ENCODE measurements at regions not wholly inside any gene's neighbourhood (a gene's known extent, or its start where the extent isn't known, plus 50 kb on each side); places are given as distances from the start of the nearest gene placed in this dataset.

GRCh38 chr7:81616951-81617350 lies 152.9 kb downstream of the HGF start:
- DNase-seq = no peak
- Histone ChIP-seq H3K9me3 (ENCODE audit: control extremely low read depth in 1 of 3, control insufficient read depth in 2 of 3, insufficient read depth in 1 of 3, low read length in 2 of 3) (no peaks in the 10 kb centered on the region), H3K36me3 (replicated peaks in 1 of 2; ENCODE audit: control extremely low read depth in 1 of 2, control insufficient read depth in 1 of 2, extremely low read depth in 1 of 2, insufficient read depth in 2 of 2, low read length in 1 of 2) (no peaks in the 10 kb centered on the region), H3K27ac (ENCODE audit: low read length in 2 of 2) (no peak overlapping the region), H3K79me2 (ENCODE audit: control insufficient read depth, insufficient read depth, low read length) (no peaks in the 10 kb centered on the region), H3K4me2 (replicated peaks; ENCODE audit: low read depth, low read length, poor library complexity, severe bottlenecking) (no peak overlapping the region), H3K27me3 (replicated peaks in 1 of 4; ENCODE audit: control extremely low read depth in 1 of 4, control insufficient read depth in 3 of 4, insufficient read depth in 4 of 4, low read length in 3 of 4) (no peaks in the 10 kb centered on the region), H3K9ac (ENCODE audit: low read length) (no peak overlapping the region), H4K20me1 (ENCODE audit: control insufficient read depth, insufficient read depth, low read length, poor library complexity, severe bottlenecking) (no peaks in the 10 kb centered on the region), H2AFZ (ENCODE audit: insufficient read depth, low read depth, low read length, poor library complexity, severe bottlenecking) (no peak overlapping the region), H3K4me1 (ENCODE audit: control insufficient read depth in 2 of 2, insufficient read depth in 2 of 2, low read length in 2 of 2) (no peaks in the 10 kb centered on the region), H3K4me3 (ENCODE audit: control extremely low read depth in 1 of 5, extremely low read depth in 1 of 5, insufficient read depth in 1 of 5, low read depth in 2 of 5, low read length in 4 of 5) (no peak overlapping the region)
- no peaks in the 10 kb centered on the region for H3K9me3 Mint-ChIP-seq (ENCODE audit: insufficient read depth)
- no peak for ATAC-seq (ENCODE audit: low read depth)
- TF ChIP-seq EZH2 (IDR thresholded peaks at IDR 0.05; ENCODE audit: borderline replicate concordance, insufficient read depth, low read depth, low read length, poor library complexity, severe bottlenecking) = no peak
- TF ChIP-seq, protein P1, sequence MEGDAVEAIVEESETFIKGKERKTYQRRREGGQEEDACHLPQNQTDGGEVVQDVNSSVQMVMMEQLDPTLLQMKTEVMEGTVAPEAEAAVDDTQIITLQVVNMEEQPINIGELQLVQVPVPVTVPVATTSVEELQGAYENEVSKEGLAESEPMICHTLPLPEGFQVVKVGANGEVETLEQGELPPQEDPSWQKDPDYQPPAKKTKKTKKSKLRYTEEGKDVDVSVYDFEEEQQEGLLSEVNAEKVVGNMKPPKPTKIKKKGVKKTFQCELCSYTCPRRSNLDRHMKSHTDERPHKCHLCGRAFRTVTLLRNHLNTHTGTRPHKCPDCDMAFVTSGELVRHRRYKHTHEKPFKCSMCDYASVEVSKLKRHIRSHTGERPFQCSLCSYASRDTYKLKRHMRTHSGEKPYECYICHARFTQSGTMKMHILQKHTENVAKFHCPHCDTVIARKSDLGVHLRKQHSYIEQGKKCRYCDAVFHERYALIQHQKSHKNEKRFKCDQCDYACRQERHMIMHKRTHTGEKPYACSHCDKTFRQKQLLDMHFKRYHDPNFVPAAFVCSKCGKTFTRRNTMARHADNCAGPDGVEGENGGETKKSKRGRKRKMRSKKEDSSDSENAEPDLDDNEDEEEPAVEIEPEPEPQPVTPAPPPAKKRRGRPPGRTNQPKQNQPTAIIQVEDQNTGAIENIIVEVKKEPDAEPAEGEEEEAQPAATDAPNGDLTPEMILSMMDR (IDR thresholded peaks at IDR 0.05) = no peak
- WGBS (ENCODE audit: insufficient coverage) = 71% methylated on average over 1 of the region's 3 CpGs
- intact Hi-C loops (cut with micrococcal nuclease) = no loop called here
- H3K27me3 Mint-ChIP-seq = no peaks in the 10 kb centered on the region
- ChIA-PET CTCF (no interaction called here), POLR2A (no interaction called here)
- H3K4me1 Mint-ChIP-seq = no peaks in the 10 kb centered on the region
- H3K4me3 Mint-ChIP-seq = no peak overlapping the region
- no peak overlapping the region for H3K27ac Mint-ChIP-seq

- Mint-ChIP-seq H3K27me3 (no peaks in the 10 kb centered on the region), H3K4me3 (no peak overlapping the region), H3K27ac (no peak overlapping the region), H3K9me3 (ENCODE audit: insufficient read depth) (no peaks in the 10 kb centered on the region), H3K4me1 (no peaks in the 10 kb centered on the region)
- H3K27ac ChIP-seq (ENCODE audit: low read length in 2 of 2) = no peak overlapping the region
- ATAC-seq (ENCODE audit: low read depth) (no peak), DNase-seq (no peak)
- no peaks in the 10 kb centered on the region for H3K27me3 ChIP-seq (replicated peaks in 1 of 4; ENCODE audit: control extremely low read depth in 1 of 4, control insufficient read depth in 3 of 4, insufficient read depth in 4 of 4, low read length in 3 of 4)
- no peaks in the 10 kb centered on the region for H3K9me3 ChIP-seq (ENCODE audit: control extremely low read depth in 1 of 3, control insufficient read depth in 2 of 3, insufficient read depth in 1 of 3, low read length in 2 of 3)
- intact Hi-C loops (cut with micrococcal nuclease) = no loop called here
- TF ChIP-seq EZH2 (IDR thresholded peaks at IDR 0.05; ENCODE audit: borderline replicate concordance, insufficient read depth, low read depth, low read length, poor library complexity, severe bottlenecking) = no peak
- TF ChIP-seq, protein P1 (IDR thresholded peaks at IDR 0.05) = no peak
- ChIA-PET POLR2A (no interaction called here), CTCF (no interaction called here)
- H3K4me1 ChIP-seq (ENCODE audit: control insufficient read depth in 2 of 2, insufficient read depth in 2 of 2, low read length in 2 of 2) = no peaks in the 10 kb centered on the region
- H3K4me3 ChIP-seq (ENCODE audit: control extremely low read depth in 1 of 5, extremely low read depth in 1 of 5, insufficient read depth in 1 of 5, low read depth in 2 of 5, low read length in 4 of 5) = no peak overlapping the region
- H3K36me3 ChIP-seq (replicated peaks in 1 of 2; ENCODE audit: control extremely low read depth in 1 of 2, control insufficient read depth in 1 of 2, extremely low read depth in 1 of 2, insufficient read depth in 2 of 2, low read length in 1 of 2) = no peaks in the 10 kb centered on the region
- no peak overlapping the region for H3K4me2 ChIP-seq (replicated peaks; ENCODE audit: low read depth, low read length, poor library complexity, severe bottlenecking)
- no CpG with 5 or more reads among the region's 1 CpG for WGBS (ENCODE audit: insufficient coverage)
- H3K79me2 ChIP-seq (ENCODE audit: control insufficient read depth, insufficient read depth, low read length) = no peaks in the 10 kb centered on the region
- no peak overlapping the region for H2AFZ ChIP-seq (ENCODE audit: insufficient read depth, low read depth, low read length, poor library complexity, severe bottlenecking)
- no peaks in the 10 kb centered on the region for H4K20me1 ChIP-seq (ENCODE audit: control insufficient read depth, insufficient read depth, low read length, poor library complexity, severe bottlenecking)
- H3K9ac ChIP-seq (ENCODE audit: low read length) = no peak overlapping the region
Observed at GRCh38 chr7:81611805-81612204, 158.0 kb downstream of the HGF start.

Measured in B cell (primary cell).